ENCODE measurements at regions not wholly inside any gene's neighbourhood (a gene's known extent, or its start where the extent isn't known, plus 50 kb on each side); places are given as distances from the start of the nearest gene placed in this dataset.
A peak's percentile ranks its signal among the peaks of the same experiment; 100 is the strongest.
"Not testable (repeated sequence)": the region's sequence is repeated elsewhere in the genome, so short reads cannot be mapped to it uniquely, and the experiment has no call there.

DNA sequence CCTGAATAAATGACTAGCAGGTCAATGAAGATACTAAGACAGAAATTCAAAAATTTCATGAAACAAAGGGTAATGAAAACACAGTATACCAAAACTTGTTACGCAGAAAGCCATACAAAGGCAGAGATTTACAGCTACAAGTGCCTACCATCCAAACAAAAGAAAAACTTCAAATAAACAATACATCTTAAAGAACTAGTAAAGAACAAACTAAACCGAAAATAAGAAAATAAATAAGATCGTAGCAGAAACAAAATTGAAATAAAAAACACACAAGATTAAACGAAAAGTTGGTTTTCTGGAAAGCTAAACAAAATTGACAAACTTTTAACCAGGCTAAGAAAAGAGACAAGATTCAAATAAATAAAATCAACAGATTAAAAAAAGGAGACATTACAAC is 51.5 kb downstream of the VPREB1 start:
- not testable (repeated sequence) for DNase-seq

DNA sequence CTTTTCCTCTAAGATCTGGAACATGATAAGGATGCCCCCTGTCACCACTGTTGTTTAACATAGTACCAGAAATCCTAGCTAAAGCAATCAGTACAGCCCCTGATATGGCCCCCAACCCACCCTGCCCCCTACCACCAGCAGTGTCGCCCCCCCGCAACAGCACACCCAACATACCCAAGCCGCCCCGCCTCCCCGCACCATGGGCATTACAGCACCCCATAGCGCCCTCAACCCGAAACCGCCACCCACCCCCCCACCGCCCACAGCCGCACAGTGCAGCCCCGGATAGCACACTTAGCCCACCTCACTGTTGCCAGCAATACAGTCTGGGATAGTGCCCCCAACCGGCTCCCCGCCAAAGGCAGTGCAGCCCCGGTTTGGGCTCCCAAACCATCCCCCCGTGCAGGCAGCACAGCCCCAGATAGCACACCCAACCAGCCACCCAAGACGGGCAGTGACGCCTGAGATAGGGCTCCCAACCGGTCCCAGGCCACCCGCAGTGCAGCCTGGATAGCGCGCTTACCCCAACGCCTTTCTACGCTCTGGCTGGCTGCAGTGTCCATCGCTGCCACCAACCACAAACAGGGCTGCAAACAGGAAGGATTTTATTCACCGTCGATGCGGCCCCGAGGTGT is 52.7 kb downstream of the VPREB1 start:
- DNase-seq, result not testable (repeated sequence)

GRCh38 chr22:22297794-22298653 is 53.4 kb downstream of the VPREB1 start:
- peak; percentile 72 for DNase-seq

DNA sequence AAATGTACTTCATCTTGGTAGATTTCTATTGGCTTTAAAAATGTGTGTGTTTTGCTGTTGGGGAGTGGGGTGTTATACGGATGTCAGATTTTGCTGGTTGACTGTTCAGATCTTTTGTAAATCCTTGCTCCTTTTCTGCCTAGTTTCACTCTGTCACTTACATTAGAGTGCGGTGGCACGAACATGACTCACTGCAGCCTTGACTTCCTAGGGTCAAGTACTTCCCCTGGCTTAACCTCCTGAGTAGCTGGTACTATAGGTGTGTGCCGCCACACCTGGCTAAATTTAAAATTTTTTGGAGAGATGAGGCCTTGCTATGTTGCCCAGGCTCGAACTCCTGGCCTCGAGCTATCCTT is 54.0 kb downstream of the VPREB1 start:
- peak; percentile 30 for DNase-seq

- DNase-seq, result not testable (repeated sequence)
These were observed 55.9 kb downstream of the VPREB1 start for GRCh38 chr22:22300511-22300910.

- DNase-seq, result not testable (repeated sequence)
These were observed 56.4 kb downstream of the VPREB1 start for GRCh38 chr22:22300946-22301345.

- DNase-seq, result no peak
These were observed 72.0 kb downstream of the VPREB1 start for GRCh38 chr22:22316589-22316988.

GRCh38 chr22:22318723-22319465 is 74.3 kb downstream of the VPREB1 start:
- DNase-seq, result no peak

GRCh38 chr22:22321743-22322611 is 77.4 kb downstream of the VPREB1 start:
- DNase-seq, result peak; percentile 75

GRCh38 chr22:22322792-22323191 is 78.2 kb downstream of the VPREB1 start:
- DNase-seq, result no peak

DNA sequence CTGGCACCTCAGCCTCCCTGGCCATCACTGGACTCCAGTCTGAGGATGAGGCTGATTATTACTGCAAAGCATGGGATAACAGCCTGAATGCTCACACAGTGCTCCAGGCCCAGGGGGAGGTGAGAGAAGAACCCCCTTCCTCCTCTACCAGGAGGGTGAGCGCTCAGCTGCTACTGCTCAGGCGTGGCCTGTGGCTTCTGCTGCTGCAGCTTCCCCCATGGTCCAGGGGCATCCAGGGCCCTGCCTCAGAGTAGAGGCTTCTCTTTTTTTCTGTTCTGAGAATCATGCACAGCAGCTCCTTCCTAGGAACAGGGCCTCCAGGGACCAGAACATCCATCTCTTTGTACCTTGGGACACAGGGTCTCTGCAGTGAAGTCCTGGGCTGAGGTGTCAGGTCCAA is 83.1 kb downstream of the VPREB1 start:
- no peak for DNase-seq

- DNase-seq, result no peak
These were observed 85.2 kb downstream of the VPREB1 start for GRCh38 chr22:22329792-22330191.

- DNase-seq, result not testable (repeated sequence)
These were observed 91.1 kb downstream of the VPREB1 start for GRCh38 chr22:22335640-22336039.

GRCh38 chr22:22336333-22336732 is 91.7 kb downstream of the VPREB1 start:
- DNase-seq, result not testable (repeated sequence)

- DNase-seq, result not testable (repeated sequence)
These were observed 94.2 kb downstream of the VPREB1 start for GRCh38 chr22:22338778-22339177.

- no peak for DNase-seq
These were observed 97.2 kb downstream of the VPREB1 start for GRCh38 chr22:22341736-22342135.

- peak; percentile 63 for DNase-seq
These were observed 98.4 kb downstream of the VPREB1 start for GRCh38 chr22:22342697-22343580.

- no peak for DNase-seq
These were observed 99.2 kb downstream of the VPREB1 start for GRCh38 chr22:22343581-22344296.

DNA sequence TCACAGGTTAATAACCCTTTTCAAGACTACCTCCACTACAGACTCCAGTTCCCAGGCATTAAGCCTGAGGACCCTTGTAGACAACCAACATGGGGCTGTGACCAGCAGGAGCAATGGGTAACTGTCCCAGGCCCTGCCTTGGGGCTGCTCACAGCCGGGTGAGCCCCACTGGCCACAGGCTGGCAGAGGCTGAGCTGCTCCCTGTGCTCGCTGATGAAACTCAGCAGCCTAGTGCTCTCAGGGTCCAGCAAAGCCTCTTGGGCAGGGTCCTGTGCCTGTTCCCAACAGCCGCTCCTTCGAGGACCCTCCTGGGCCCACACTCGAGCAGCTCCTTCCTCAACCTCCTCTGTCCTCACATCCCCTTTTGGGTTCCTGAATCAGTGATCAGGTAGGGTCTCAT is 99.8 kb downstream of the VPREB1 start:
- DNase-seq, result no peak

GRCh38 chr22:22345781-22346180 is 101.2 kb downstream of the VPREB1 start:
- DNase-seq, result no peak
